Transverse colon (tissue), 4 donors: ENCODE measurements at regions not wholly inside any gene's neighbourhood (a gene's known extent, or its start where the extent isn't known, plus 50 kb on each side); places are given as distances from the start of the nearest gene placed in this dataset.

Experiments
- DNase-seq: peaks from one replicate; pipeline ENCODE4 v3.0.0-alpha.2; 2019
- H3K27ac ChIP-seq, 4 donors: fragments of 200-600 bp; sonication (generic); 2 replicates each; pipeline ENCODE4 v1.5.1; 2016 to 2018; ENCODE audit warnings: inconsistent platforms in 4 of 4
- H3K27me3 ChIP-seq: fragments of 200-600 bp; sonication (generic); 2 replicates; pipeline ENCODE4 v1.5.1; 2017; ENCODE audit warnings: inconsistent platforms
- H3K36me3 ChIP-seq, 4 donors: fragments of 200-600 bp; sonication (generic); 2 replicates each; pipeline ENCODE4 v1.5.1; 2017 to 2019; ENCODE audit warnings: inconsistent platforms in 4 of 4
- H3K4me1 ChIP-seq, 4 donors: fragments of 200-600 bp; sonication (generic); 2 replicates each; pipeline ENCODE4 v1.5.1; 2017 to 2020; ENCODE audit warnings: inconsistent platforms in 4 of 4
- H3K4me3 ChIP-seq, 4 donors: fragments of 200-600 bp; sonication (generic); 1 replicate in 1 of 4; 2 replicates in 3 of 4; pipeline versions ENCODE4 v1.5.1 to v1.6.1; 2017 to 2019; ENCODE audit warnings: inconsistent platforms in 4 of 4
- H3K9me3 ChIP-seq, 2 donors: fragments of 200-600 bp; sonication (generic); 2 replicates each; pipeline ENCODE4 v1.5.1; 2017 to 2019; ENCODE audit warnings: inconsistent platforms in 2 of 2
- CTCF ChIP-seq, 5 experiments: fragments of 200-600 bp in 3 of 5; fragments of 450-650 bp in 2 of 5; sonication (generic) in 3 of 5; IDR thresholded peaks; 1 replicate in 2 of 5; 2 replicates in 3 of 5; pipeline ENCODE4 v1.5.1; 2016 to 2017; ENCODE audit warnings: antibody characterized with exemption in 5 of 5, inconsistent platforms in 3 of 5, mild to moderate bottlenecking in 2 of 5, moderate library complexity in 1 of 5
- EP300 ChIP-seq: sonication (generic); formaldehyde crosslinking; IDR thresholded peaks from one replicate; pipeline ENCODE4 v1.6.1; 2017; ENCODE audit warnings: antibody characterized with exemption, low read depth
- POLR2A ChIP-seq: fragments of 450-650 bp; IDR thresholded peaks from one replicate; pipeline ENCODE4 v1.6.1; 2016; ENCODE audit warnings: antibody characterized with exemption, mild to moderate bottlenecking, moderate library complexity
- POLR2AphosphoS5 ChIP-seq, 3 donors: sonication (generic); formaldehyde crosslinking; IDR thresholded peaks; one replicate each; pipeline ENCODE4 v1.6.1; 2016; ENCODE audit warnings: antibody characterized with exemption in 3 of 3
- WGBS, 2 donors: methylation state at CpG; one replicate each; pipeline ENCODE4 v1.1.5; 2018; ENCODE audit warnings: low coverage in 1 of 2; 5-methylcytosine and 5-hydroxymethylcytosine counted together
- in situ Hi-C, 4 donors: fragments of 200-750 bp; cut with MboI; loops; one replicate each; pipeline versions ENCODE4 v1.15.0 to v1.15.1; 2017; ENCODE audit warnings: low sequenced_read_pairs in 3 of 4, low pct_ligation_motif_present in 1 of 4, low pct_unique_long_range_greater_than_20kb in 1 of 4
- intact Hi-C: fragments of 100-400 bp; cut with DNase I; formaldehyde crosslinking; loops from one replicate; pipeline ENCODE4 v1.15.1; 2023; ENCODE audit warnings: low total_unique reads

- DNase-seq = no peak
- intact Hi-C loops = no loop called here
- H3K9me3 ChIP-seq = no peaks in the 10 kb centered on the region
- 29 to 56% methylated on average over 1 to 4 of the region's 4 CpGs for WGBS, 2 donors
- no peak overlapping the region for H3K27ac ChIP-seq
- H3K4me3 ChIP-seq = no peak overlapping the region
- no peaks in the 10 kb centered on the region for H3K36me3 ChIP-seq
- H3K27me3 ChIP-seq = no peaks in the 10 kb centered on the region
- in situ Hi-C loops = no loop called here
- H3K4me1 ChIP-seq = no peaks in the 10 kb centered on the region
- TF ChIP-seq EP300 (no peak), POLR2A (no peak), CTCF (IDR thresholded peaks at IDR 0.05) (no peak), POLR2AphosphoS5 (IDR thresholded peaks at IDR 0.05) (no peak)
Observed at GRCh38 chr10:118913825-118914224, 115.7 kb upstream of the NANOS1 start.

GRCh38 chr10:118914629-118915028, 114.9 kb upstream of the NANOS1 start:
- H3K4me3 ChIP-seq = no peak overlapping the region

GRCh38 chr10:118915161-118915560, 114.4 kb upstream of the NANOS1 start:
- 82 to 93% methylated on average over 2 to 8 of the region's 8 CpGs for WGBS, 2 donors
- intact Hi-C loops = no loop called here

More at GRCh38 chr10:118914629-118915028, 114.9 kb upstream of the NANOS1 start:
- H3K36me3 ChIP-seq = no peaks in the 10 kb centered on the region
- H3K27ac ChIP-seq = no peak overlapping the region
- H3K9me3 ChIP-seq = no peaks in the 10 kb centered on the region
- WGBS, 2 donors = 82 to 90% methylated on average over 2 to 4 of the region's 4 CpGs
- DNase-seq = no peak
- H3K27me3 ChIP-seq = no peaks in the 10 kb centered on the region
- intact Hi-C loops = no loop called here
- no peaks in the 10 kb centered on the region for H3K4me1 ChIP-seq
- in situ Hi-C loops = no loop called here
- no peak for TF ChIP-seq POLR2A

GRCh38 chr10:118916777-118917176, 112.7 kb upstream of the NANOS1 start:
- TF ChIP-seq POLR2AphosphoS5 (IDR thresholded peaks at IDR 0.05) (no peak), POLR2A (no peak), CTCF (IDR thresholded peaks at IDR 0.05) (no peak), EP300 (no peak)
- in situ Hi-C loops = no loop called here
- no peak overlapping the region for H3K27ac ChIP-seq
- no peak for DNase-seq
- no peaks in the 10 kb centered on the region for H3K36me3 ChIP-seq
- H3K4me3 ChIP-seq = no peak overlapping the region
- peaks cover 0 to under 1% (median 0%) of the 10 kb centered on the region in 4 donors for H3K4me1 ChIP-seq
- intact Hi-C loops = no loop called here
- WGBS, 2 donors = 73 to 87% methylated on average over 2 to 6 of the region's 6 CpGs
- H3K9me3 ChIP-seq = no peaks in the 10 kb centered on the region
- no peaks in the 10 kb centered on the region for H3K27me3 ChIP-seq

More at GRCh38 chr10:118915161-118915560, 114.4 kb upstream of the NANOS1 start:
- TF ChIP-seq CTCF (IDR thresholded peaks at IDR 0.05) (no peak), EP300 (no peak), POLR2AphosphoS5 (IDR thresholded peaks at IDR 0.05) (no peak), POLR2A (no peak)
- no peaks in the 10 kb centered on the region for H3K4me1 ChIP-seq
- in situ Hi-C loops = no loop called here
- H3K9me3 ChIP-seq = no peaks in the 10 kb centered on the region
- no peaks in the 10 kb centered on the region for H3K27me3 ChIP-seq
- DNase-seq = no peak
- no peaks in the 10 kb centered on the region for H3K36me3 ChIP-seq
- no peak overlapping the region for H3K27ac ChIP-seq
- no peak overlapping the region for H3K4me3 ChIP-seq

GRCh38 chr10:118917701-118918100, 111.8 kb upstream of the NANOS1 start:
- Histone ChIP-seq H3K27ac (no peak overlapping the region), H3K9me3 (no peaks in the 10 kb centered on the region), H3K36me3 (no peaks in the 10 kb centered on the region), H3K4me1 (peaks cover 0 to 10% (median 0%) of the 10 kb centered on the region in 4 donors), H3K27me3 (no peaks in the 10 kb centered on the region), H3K4me3 (no peak overlapping the region)
- no peak for DNase-seq
- no peak for TF ChIP-seq POLR2AphosphoS5 (IDR thresholded peaks at IDR 0.05)
- TF ChIP-seq CTCF (IDR thresholded peaks at IDR 0.05) = no peak
- no peak for TF ChIP-seq EP300
- TF ChIP-seq POLR2A = no peak
- intact Hi-C loops (no loop called here), in situ Hi-C loops (no loop called here)
- WGBS, 2 donors = 84% methylated on average over 7 of the region's 7 CpGs; no CpG with 5 or more reads in 1 of the 2 donors
